Liver (tissue), 8 donors: ENCODE measurements at regions not wholly inside any gene's neighbourhood (a gene's known extent, or its start where the extent isn't known, plus 50 kb on each side); places are given as distances from the start of the nearest gene placed in this dataset.

ENCODE experiments used
- DNase-seq: peaks from one replicate; pipeline ENCODE4 v3.0.0-alpha.2; 2017; ENCODE audit warnings: low spot score
- H3K27ac ChIP-seq, 2 donors: one replicate each; pipeline ENCODE4 v1.7.0; 2013; ENCODE audit warnings: inconsistent platforms in 2 of 2, low read length in 2 of 2, control low read depth in 1 of 2, low read depth in 1 of 2, mild to moderate bottlenecking in 1 of 2
- H3K27me3 ChIP-seq, 4 donors: one replicate each; pipeline versions ENCODE4 v1.6.1 to v1.7.0; 2013; ENCODE audit warnings: low read length in 3 of 4, inconsistent platforms in 1 of 4, mild to moderate bottlenecking in 1 of 4, moderate library complexity in 1 of 4; ENCODE audit not compliant: control insufficient read depth in 4 of 4, insufficient read depth in 4 of 4
- H3K36me3 ChIP-seq, 4 donors: one replicate each; pipeline versions ENCODE4 v1.6.1 to v1.7.0; 2013; ENCODE audit warnings: low read length in 3 of 4, mild to moderate bottlenecking in 3 of 4, low read depth in 1 of 4, moderate library complexity in 1 of 4; ENCODE audit not compliant: control insufficient read depth in 4 of 4, insufficient read depth in 3 of 4
- H3K4me1 ChIP-seq, 4 donors: one replicate each; pipeline versions ENCODE4 v1.6.1 to v1.7.0; 2013; ENCODE audit warnings: low read length in 3 of 4, mild to moderate bottlenecking in 3 of 4, moderate library complexity in 1 of 4; ENCODE audit not compliant: control insufficient read depth in 4 of 4, insufficient read depth in 4 of 4
- H3K4me3 ChIP-seq, 3 donors: one replicate each; pipeline versions ENCODE4 v1.6.1 to v1.7.0; 2013; ENCODE audit warnings: low read length in 3 of 3, control low read depth in 1 of 3, low read depth in 1 of 3, mild to moderate bottlenecking in 1 of 3
- H3K9ac ChIP-seq, 2 donors: one replicate each; pipeline ENCODE4 v1.7.0; 2013; ENCODE audit warnings: low read length in 2 of 2, mild to moderate bottlenecking in 2 of 2, moderate library complexity in 2 of 2, control low read depth in 1 of 2, low read depth in 1 of 2
- H3K9me3 ChIP-seq, 4 donors: one replicate each; pipeline versions ENCODE4 v1.6.1 to v1.7.0; 2013; ENCODE audit warnings: low read length in 3 of 4; ENCODE audit not compliant: control insufficient read depth in 4 of 4
- ATF3 ChIP-seq: IDR thresholded peaks from 2 replicates; pipeline ENCODE4 v1.6.1; 2016; ENCODE audit warnings: antibody characterized with exemption
- CTCF ChIP-seq: fragments of 150-350 bp; IDR thresholded peaks from 2 replicates; pipeline ENCODE4 v1.5.1; 2017; ENCODE audit warnings: improper control_type of control experiment, low read depth, low read length; ENCODE audit not compliant: missing input control
- FOXA1 ChIP-seq: IDR thresholded peaks from 2 replicates; pipeline ENCODE4 v1.6.1; 2016; ENCODE audit warnings: antibody characterized with exemption
- FOXA2 ChIP-seq: IDR thresholded peaks from 2 replicates; pipeline ENCODE4 v1.6.1; 2016; ENCODE audit warnings: antibody characterized with exemption
- GABPA ChIP-seq, 2 donors: IDR thresholded peaks in 1 of 2; conservative IDR thresholded peaks in 1 of 2; 2 replicates each; pipeline ENCODE4 v1.6.1; 2016; ENCODE audit warnings: antibody characterized with exemption in 2 of 2, mild to moderate bottlenecking in 1 of 2, moderate library complexity in 1 of 2
- HNF4A ChIP-seq, 2 donors: conservative IDR thresholded peaks; 2 replicates each; pipeline ENCODE4 v1.6.1; 2016; ENCODE audit warnings: antibody characterized with exemption in 2 of 2, mild to moderate bottlenecking in 2 of 2
- HNF4G ChIP-seq: IDR thresholded peaks from 2 replicates; pipeline ENCODE4 v1.6.1; 2016; ENCODE audit warnings: antibody characterized with exemption
- JUND ChIP-seq, 2 donors: IDR thresholded peaks; 2 replicates each; pipeline ENCODE4 v1.6.1; 2016; ENCODE audit warnings: antibody characterized with exemption in 2 of 2
- NR2F2 ChIP-seq: IDR thresholded peaks from 2 replicates; pipeline ENCODE4 v1.6.1; 2016; ENCODE audit warnings: antibody characterized with exemption
- RAD21 ChIP-seq, 2 donors: IDR thresholded peaks; 2 replicates each; pipeline ENCODE4 v1.6.1; 2016; ENCODE audit warnings: antibody characterized with exemption in 2 of 2, mild to moderate bottlenecking in 2 of 2
- RXRA ChIP-seq, 2 donors: IDR thresholded peaks; 2 replicates each; pipeline ENCODE4 v1.6.1; 2017 to 2018; ENCODE audit warnings: antibody characterized with exemption in 2 of 2, mild to moderate bottlenecking in 1 of 2
- SP1 ChIP-seq: IDR thresholded peaks from 2 replicates; pipeline ENCODE4 v1.6.1; 2018; ENCODE audit warnings: antibody characterized with exemption, mild to moderate bottlenecking
- TAF1 ChIP-seq: conservative IDR thresholded peaks from 2 replicates; pipeline ENCODE4 v1.6.1; 2016; ENCODE audit warnings: antibody characterized with exemption, mild to moderate bottlenecking
- YY1 ChIP-seq: IDR thresholded peaks from 2 replicates; pipeline ENCODE4 v1.6.1; 2016; ENCODE audit warnings: antibody characterized with exemption, mild to moderate bottlenecking
- WGBS: extraction: QIAGEN DNeasy Blood & Tissue Kit; methylation state at CpG from one replicate; pipeline ENCODE4 v1.1.7; 2013; 5-methylcytosine and 5-hydroxymethylcytosine counted together
- TF ChIP-seq, protein P1 (sequence below): IDR thresholded peaks from 2 replicates; pipeline ENCODE4 v1.6.1; 2016; ENCODE audit warnings: antibody characterized with exemption
- TF ChIP-seq, protein P2 (sequence below): IDR thresholded peaks from 2 replicates; pipeline ENCODE4 v1.6.1; 2016; ENCODE audit warnings: antibody characterized with exemption
- TF ChIP-seq, protein P3 (sequence below): IDR thresholded peaks from 2 replicates; pipeline ENCODE4 v1.6.1; 2016; ENCODE audit warnings: antibody characterized with exemption, mild to moderate bottlenecking
- donor health status: healthy.
- donor health status: healthy.
- donor health status: healthy.
- donor health status: healthy.
- donor health status: healthy.

DNA sequence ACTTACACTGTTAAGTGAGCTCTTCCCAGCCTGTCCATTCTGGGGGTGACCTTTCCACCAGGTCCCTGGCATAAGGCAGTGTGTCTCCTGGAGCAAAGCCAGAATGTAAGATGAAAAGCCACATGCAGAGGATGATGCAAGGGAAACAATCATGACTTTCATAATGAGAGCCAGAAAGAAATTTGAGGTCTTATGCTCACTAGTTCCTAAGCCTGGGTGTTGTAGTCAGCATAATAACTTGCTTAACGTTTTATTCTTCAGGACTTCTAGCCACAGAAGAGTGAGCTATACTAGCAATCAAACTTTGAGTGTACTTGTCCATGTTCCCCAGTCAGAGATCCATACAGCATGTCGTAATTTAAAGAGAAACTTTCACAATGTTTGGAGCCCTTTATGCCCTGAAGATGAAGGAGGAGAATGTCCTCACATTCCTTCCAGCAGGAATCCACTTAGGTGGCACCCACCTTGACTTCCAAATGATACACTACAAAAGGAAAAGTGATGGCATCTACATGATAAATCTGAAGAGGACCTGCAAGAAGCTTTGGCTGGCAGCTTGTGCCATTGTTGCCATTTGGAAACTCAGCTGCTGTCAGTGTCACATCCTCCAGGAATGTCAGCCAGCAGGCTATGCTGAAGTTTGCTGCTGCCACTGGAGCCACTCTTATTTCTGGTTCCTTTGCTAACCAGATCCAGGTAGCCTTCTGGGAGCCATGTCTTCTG, 60.5 kb upstream of the FOXD3 start:
- no peak overlapping the region for H3K9ac ChIP-seq
- no peaks in the 10 kb centered on the region for H3K36me3 ChIP-seq
- no peak overlapping the region for H3K27ac ChIP-seq
- TF ChIP-seq RAD21 (IDR thresholded peaks at IDR 0.05) = no peak
- TF ChIP-seq RXRA (IDR thresholded peaks at IDR 0.05) = no peak
- TF ChIP-seq NR2F2 = no peak
- TF ChIP-seq GABPA (IDR thresholded peaks at IDR 0.05 in 1 of 2, conservative IDR thresholded peaks at IDR 0.05 in 1 of 2) = no peak
- no peak for TF ChIP-seq TAF1
- TF ChIP-seq, protein P1, sequence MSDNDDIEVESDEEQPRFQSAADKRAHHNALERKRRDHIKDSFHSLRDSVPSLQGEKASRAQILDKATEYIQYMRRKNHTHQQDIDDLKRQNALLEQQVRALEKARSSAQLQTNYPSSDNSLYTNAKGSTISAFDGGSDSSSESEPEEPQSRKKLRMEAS = no peak
- no peak for TF ChIP-seq SP1
- TF ChIP-seq FOXA2 = no peak
- no peak for DNase-seq
- no peak overlapping the region for H3K4me3 ChIP-seq
- H3K4me1 ChIP-seq = no peaks in the 10 kb centered on the region
- no peaks in the 10 kb centered on the region for H3K27me3 ChIP-seq
- H3K9me3 ChIP-seq = no peaks in the 10 kb centered on the region
- 37% methylated on average over 2 of the region's 2 CpGs for WGBS

DNA sequence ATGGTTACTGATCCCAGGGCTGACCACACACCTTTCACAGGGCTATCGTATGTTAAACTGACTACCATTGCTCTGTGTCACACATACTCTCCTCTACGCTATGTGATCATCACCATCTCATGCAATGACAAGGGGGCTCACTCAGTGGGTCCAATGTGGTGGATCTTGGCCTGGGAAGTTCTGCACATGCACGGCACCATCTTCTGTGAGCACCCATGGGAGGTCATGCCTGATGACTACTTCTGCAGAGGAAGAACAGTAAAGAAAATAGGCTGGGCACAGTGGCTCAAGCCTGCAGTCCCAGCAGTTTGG, 60.0 kb upstream of the FOXD3 start:
- 93% methylated on average over 3 of the region's 3 CpGs for WGBS

More for the DNA sequence above, 60.0 kb upstream of the FOXD3 start:
- H3K4me1 ChIP-seq = no peaks in the 10 kb centered on the region
- H3K27me3 ChIP-seq = no peaks in the 10 kb centered on the region
- DNase-seq = no peak
- no peaks in the 10 kb centered on the region for H3K9me3 ChIP-seq
- H3K4me3 ChIP-seq = no peak overlapping the region
- no peak overlapping the region for H3K9ac ChIP-seq
- TF ChIP-seq SP1 (no peak), ATF3 (no peak), HNF4G (no peak), GABPA (IDR thresholded peaks at IDR 0.05 in 1 of 2, conservative IDR thresholded peaks at IDR 0.05 in 1 of 2) (no peak), HNF4A (conservative IDR thresholded peaks at IDR 0.05) (no peak), NR2F2 (no peak), RXRA (IDR thresholded peaks at IDR 0.05) (no peak), YY1 (no peak), FOXA1 (no peak), FOXA2 (no peak), TAF1 (no peak), JUND (IDR thresholded peaks at IDR 0.05) (no peak), CTCF (no peak)
- TF ChIP-seq, protein P2, sequence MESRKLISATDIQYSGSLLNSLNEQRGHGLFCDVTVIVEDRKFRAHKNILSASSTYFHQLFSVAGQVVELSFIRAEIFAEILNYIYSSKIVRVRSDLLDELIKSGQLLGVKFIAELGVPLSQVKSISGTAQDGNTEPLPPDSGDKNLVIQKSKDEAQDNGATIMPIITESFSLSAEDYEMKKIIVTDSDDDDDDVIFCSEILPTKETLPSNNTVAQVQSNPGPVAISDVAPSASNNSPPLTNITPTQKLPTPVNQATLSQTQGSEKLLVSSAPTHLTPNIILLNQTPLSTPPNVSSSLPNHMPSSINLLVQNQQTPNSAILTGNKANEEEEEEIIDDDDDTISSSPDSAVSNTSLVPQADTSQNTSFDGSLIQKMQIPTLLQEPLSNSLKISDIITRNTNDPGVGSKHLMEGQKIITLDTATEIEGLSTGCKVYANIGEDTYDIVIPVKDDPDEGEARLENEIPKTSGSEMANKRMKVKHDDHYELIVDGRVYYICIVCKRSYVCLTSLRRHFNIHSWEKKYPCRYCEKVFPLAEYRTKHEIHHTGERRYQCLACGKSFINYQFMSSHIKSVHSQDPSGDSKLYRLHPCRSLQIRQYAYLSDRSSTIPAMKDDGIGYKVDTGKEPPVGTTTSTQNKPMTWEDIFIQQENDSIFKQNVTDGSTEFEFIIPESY = no peak
- TF ChIP-seq, protein P3, sequence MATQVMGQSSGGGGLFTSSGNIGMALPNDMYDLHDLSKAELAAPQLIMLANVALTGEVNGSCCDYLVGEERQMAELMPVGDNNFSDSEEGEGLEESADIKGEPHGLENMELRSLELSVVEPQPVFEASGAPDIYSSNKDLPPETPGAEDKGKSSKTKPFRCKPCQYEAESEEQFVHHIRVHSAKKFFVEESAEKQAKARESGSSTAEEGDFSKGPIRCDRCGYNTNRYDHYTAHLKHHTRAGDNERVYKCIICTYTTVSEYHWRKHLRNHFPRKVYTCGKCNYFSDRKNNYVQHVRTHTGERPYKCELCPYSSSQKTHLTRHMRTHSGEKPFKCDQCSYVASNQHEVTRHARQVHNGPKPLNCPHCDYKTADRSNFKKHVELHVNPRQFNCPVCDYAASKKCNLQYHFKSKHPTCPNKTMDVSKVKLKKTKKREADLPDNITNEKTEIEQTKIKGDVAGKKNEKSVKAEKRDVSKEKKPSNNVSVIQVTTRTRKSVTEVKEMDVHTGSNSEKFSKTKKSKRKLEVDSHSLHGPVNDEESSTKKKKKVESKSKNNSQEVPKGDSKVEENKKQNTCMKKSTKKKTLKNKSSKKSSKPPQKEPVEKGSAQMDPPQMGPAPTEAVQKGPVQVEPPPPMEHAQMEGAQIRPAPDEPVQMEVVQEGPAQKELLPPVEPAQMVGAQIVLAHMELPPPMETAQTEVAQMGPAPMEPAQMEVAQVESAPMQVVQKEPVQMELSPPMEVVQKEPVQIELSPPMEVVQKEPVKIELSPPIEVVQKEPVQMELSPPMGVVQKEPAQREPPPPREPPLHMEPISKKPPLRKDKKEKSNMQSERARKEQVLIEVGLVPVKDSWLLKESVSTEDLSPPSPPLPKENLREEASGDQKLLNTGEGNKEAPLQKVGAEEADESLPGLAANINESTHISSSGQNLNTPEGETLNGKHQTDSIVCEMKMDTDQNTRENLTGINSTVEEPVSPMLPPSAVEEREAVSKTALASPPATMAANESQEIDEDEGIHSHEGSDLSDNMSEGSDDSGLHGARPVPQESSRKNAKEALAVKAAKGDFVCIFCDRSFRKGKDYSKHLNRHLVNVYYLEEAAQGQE = no peak
- TF ChIP-seq, protein P1 = no peak
- no peaks in the 10 kb centered on the region for H3K36me3 ChIP-seq
- H3K27ac ChIP-seq = no peak overlapping the region
